GM12878 (cell line): ENCODE measurements at regions not wholly inside any gene's neighbourhood (a gene's known extent, or its start where the extent isn't known, plus 50 kb on each side); places are given as distances from the start of the nearest gene placed in this dataset.

Source experiments
- BACH1 ChIP-seq: fragments of 450-650 bp; IDR thresholded peaks from 2 replicates; pipeline ENCODE4 v1.6.1; 2017; ENCODE audit warnings: mild to moderate bottlenecking, borderline replicate concordance
- BHLHE40 ChIP-seq, 2 experiments: fragments of 450-650 bp in 1 of 2; IDR thresholded peaks; 2 replicates each; pipeline ENCODE4 v1.6.1; 2011 to 2017; ENCODE audit warnings: low read depth in 2 of 2, borderline replicate concordance in 1 of 2, improper control_type of control experiment in 1 of 2, low read length in 1 of 2, mild to moderate bottlenecking in 1 of 2
- CTCF ChIP-seq, 3 experiments: IDR thresholded peaks in 2 of 3; conservative IDR thresholded peaks in 1 of 3; 2 replicates each; pipeline ENCODE4 v1.5.1; 2011; ENCODE audit warnings: low read depth in 3 of 3, low read length in 3 of 3, mild to moderate bottlenecking in 3 of 3, control low read depth in 2 of 3, moderate library complexity in 2 of 3, inconsistent platforms in 1 of 3, mixed read lengths in 1 of 3; ENCODE audit not compliant: control insufficient read depth in 2 of 3, insufficient read depth in 1 of 3; ENCODE audit errors: extremely low read depth in 1 of 3
- EP300 ChIP-seq, 2 experiments: fragments of 150-350 bp in 1 of 2; IDR thresholded peaks; 2 replicates each; pipeline ENCODE4 v1.6.1; 2011 to 2012; ENCODE audit warnings: low read depth in 2 of 2, low read length in 2 of 2, borderline replicate concordance in 1 of 2, improper control_type of control experiment in 1 of 2, inconsistent platforms in 1 of 2; ENCODE audit not compliant: control insufficient read depth in 1 of 2
- EZH2 ChIP-seq: IDR thresholded peaks from 2 replicates; pipeline ENCODE4 v1.6.1; 2012; ENCODE audit warnings: low read depth, mild to moderate bottlenecking, control low read depth, inconsistent platforms, low read length, borderline replicate concordance; ENCODE audit not compliant: control insufficient read depth
- NR2F1 ChIP-seq: fragments of 450-650 bp; conservative IDR thresholded peaks from 2 replicates; pipeline ENCODE4 v1.6.1; 2017; ENCODE audit warnings: mild to moderate bottlenecking
- POLR2A ChIP-seq: IDR thresholded peaks from 2 replicates; pipeline ENCODE4 v1.6.1; 2011; ENCODE audit warnings: low read depth, mild to moderate bottlenecking, low read length
- POLR2AphosphoS5 ChIP-seq: IDR thresholded peaks from 2 replicates; pipeline ENCODE4 v1.6.1; 2011; ENCODE audit warnings: mild to moderate bottlenecking, low read length, inconsistent platforms
- SIN3A ChIP-seq: IDR thresholded peaks from 2 replicates; pipeline ENCODE4 v1.6.1; 2012; ENCODE audit warnings: low read depth, low read length, improper control_type of control experiment
- TF ChIP-seq, protein P1 (sequence below): IDR thresholded peaks from 2 replicates; pipeline ENCODE4 v1.6.1; 2012; ENCODE audit warnings: improper control_type of control experiment, low read depth, low read length; ENCODE audit not compliant: insufficient replicate concordance
- TF ChIP-seq, protein P2 (sequence below): fragments of 450-650 bp; IDR thresholded peaks from 2 replicates; pipeline ENCODE4 v1.6.1; 2017; ENCODE audit warnings: mild to moderate bottlenecking, moderate library complexity

GRCh38 chr14:94685166-94685581 lies 73.0 kb downstream of the SERPINA3 start:
- TF ChIP-seq CTCF (IDR thresholded peaks at IDR 0.05 in 2 of 3, conservative IDR thresholded peaks at IDR 0.05 in 1 of 3; ENCODE audit: control insufficient read depth in 2 of 3, extremely low read depth in 1 of 3, insufficient read depth in 1 of 3, low read depth in 3 of 3, low read length in 3 of 3) (no peak), EZH2 (no peak), SIN3A (no peak), POLR2A (no peak), BACH1 (no peak), BHLHE40 (IDR thresholded peaks at IDR 0.05; ENCODE audit: borderline replicate concordance in 1 of 2, low read depth in 2 of 2, low read length in 1 of 2) (no peak), POLR2AphosphoS5 (no peak), NR2F1 (no peak), EP300 (IDR thresholded peaks at IDR 0.05; ENCODE audit: borderline replicate concordance in 1 of 2, control insufficient read depth in 1 of 2, low read depth in 2 of 2, low read length in 2 of 2) (no peak)
- TF ChIP-seq, protein P1, sequence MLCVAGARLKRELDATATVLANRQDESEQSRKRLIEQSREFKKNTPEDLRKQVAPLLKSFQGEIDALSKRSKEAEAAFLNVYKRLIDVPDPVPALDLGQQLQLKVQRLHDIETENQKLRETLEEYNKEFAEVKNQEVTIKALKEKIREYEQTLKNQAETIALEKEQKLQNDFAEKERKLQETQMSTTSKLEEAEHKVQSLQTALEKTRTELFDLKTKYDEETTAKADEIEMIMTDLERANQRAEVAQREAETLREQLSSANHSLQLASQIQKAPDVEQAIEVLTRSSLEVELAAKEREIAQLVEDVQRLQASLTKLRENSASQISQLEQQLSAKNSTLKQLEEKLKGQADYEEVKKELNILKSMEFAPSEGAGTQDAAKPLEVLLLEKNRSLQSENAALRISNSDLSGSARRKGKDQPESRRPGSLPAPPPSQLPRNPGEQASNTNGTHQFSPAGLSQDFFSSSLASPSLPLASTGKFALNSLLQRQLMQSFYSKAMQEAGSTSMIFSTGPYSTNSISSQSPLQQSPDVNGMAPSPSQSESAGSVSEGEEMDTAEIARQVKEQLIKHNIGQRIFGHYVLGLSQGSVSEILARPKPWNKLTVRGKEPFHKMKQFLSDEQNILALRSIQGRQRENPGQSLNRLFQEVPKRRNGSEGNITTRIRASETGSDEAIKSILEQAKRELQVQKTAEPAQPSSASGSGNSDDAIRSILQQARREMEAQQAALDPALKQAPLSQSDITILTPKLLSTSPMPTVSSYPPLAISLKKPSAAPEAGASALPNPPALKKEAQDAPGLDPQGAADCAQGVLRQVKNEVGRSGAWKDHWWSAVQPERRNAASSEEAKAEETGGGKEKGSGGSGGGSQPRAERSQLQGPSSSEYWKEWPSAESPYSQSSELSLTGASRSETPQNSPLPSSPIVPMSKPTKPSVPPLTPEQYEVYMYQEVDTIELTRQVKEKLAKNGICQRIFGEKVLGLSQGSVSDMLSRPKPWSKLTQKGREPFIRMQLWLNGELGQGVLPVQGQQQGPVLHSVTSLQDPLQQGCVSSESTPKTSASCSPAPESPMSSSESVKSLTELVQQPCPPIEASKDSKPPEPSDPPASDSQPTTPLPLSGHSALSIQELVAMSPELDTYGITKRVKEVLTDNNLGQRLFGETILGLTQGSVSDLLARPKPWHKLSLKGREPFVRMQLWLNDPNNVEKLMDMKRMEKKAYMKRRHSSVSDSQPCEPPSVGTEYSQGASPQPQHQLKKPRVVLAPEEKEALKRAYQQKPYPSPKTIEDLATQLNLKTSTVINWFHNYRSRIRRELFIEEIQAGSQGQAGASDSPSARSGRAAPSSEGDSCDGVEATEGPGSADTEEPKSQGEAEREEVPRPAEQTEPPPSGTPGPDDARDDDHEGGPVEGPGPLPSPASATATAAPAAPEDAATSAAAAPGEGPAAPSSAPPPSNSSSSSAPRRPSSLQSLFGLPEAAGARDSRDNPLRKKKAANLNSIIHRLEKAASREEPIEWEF: no peak
- TF ChIP-seq, protein P2, sequence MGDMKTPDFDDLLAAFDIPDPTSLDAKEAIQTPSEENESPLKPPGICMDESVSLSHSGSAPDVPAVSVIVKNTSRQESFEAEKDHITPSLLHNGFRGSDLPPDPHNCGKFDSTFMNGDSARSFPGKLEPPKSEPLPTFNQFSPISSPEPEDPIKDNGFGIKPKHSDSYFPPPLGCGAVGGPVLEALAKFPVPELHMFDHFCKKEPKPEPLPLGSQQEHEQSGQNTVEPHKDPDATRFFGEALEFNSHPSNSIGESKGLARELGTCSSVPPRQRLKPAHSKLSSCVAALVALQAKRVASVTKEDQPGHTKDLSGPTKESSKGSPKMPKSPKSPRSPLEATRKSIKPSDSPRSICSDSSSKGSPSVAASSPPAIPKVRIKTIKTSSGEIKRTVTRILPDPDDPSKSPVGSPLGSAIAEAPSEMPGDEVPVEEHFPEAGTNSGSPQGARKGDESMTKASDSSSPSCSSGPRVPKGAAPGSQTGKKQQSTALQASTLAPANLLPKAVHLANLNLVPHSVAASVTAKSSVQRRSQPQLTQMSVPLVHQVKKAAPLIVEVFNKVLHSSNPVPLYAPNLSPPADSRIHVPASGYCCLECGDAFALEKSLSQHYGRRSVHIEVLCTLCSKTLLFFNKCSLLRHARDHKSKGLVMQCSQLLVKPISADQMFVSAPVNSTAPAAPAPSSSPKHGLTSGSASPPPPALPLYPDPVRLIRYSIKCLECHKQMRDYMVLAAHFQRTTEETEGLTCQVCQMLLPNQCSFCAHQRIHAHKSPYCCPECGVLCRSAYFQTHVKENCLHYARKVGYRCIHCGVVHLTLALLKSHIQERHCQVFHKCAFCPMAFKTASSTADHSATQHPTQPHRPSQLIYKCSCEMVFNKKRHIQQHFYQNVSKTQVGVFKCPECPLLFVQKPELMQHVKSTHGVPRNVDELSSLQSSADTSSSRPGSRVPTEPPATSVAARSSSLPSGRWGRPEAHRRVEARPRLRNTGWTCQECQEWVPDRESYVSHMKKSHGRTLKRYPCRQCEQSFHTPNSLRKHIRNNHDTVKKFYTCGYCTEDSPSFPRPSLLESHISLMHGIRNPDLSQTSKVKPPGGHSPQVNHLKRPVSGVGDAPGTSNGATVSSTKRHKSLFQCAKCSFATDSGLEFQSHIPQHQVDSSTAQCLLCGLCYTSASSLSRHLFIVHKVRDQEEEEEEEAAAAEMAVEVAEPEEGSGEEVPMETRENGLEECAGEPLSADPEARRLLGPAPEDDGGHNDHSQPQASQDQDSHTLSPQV: no peak
